HCT116 (cell line): ENCODE measurements at regions not wholly inside any gene's neighbourhood (a gene's known extent, or its start where the extent isn't known, plus 50 kb on each side); places are given as distances from the start of the nearest gene placed in this dataset.

Experiments used
- ATAC-seq: fragments of 200-7000 bp; cut with Tn5 transposase; 2 replicates; pipeline ENCODE4 v1.9.1; 2020; ENCODE audit warnings: mild to moderate bottlenecking, moderate library complexity
- BruUV-seq: library from RNA; stranded (reverse); fragments of 400-500 nt; replicated peaks from 2 replicates; lab custom pipeline; 2021; lab: Mats Ljungman, UMichigan
- CTCF ChIA-PET: fragments of 300-600 bp; sonication (Branson Sonifier 250); formaldehyde crosslinking; loops from one replicate; lab custom pipeline; 2021; ENCODE audit warnings: antibody characterized with exemption; lab: Charles Lee
- POLR2A ChIA-PET: fragments of 300-600, 350-600 bp; sonication (Branson Sonifier 250); formaldehyde crosslinking; loops from one replicate; lab custom pipeline; 2021; ENCODE audit warnings: antibody characterized with exemption; lab: Charles Lee
- RAD21 ChIA-PET, 2 experiments: fragments of 300-600 bp; sonication (Branson Sonifier 250); formaldehyde crosslinking; loops; one replicate each; lab custom pipeline; 2023; ENCODE audit warnings: low total read pairs in 2 of 2; ENCODE audit not compliant: uncharacterized antibody in 2 of 2, unreplicated experiment in 2 of 2, low non-redundant PET in 1 of 2; lab: Charles Lee
- DNase-seq: peaks from one replicate; pipeline ENCODE4 v3.0.0-alpha.2; 2010; ENCODE audit warnings: low read depth, low spot score
- H2AFZ ChIP-seq: fragments of 200-600 bp; shearing (Covaris generic), sonication (generic); 2 replicates; pipeline ENCODE4 v1.6.1; 2017; ENCODE audit warnings: low read depth, mixed run types, mixed read lengths, antibody characterized with exemption, low read length; ENCODE audit not compliant: poor library complexity, severe bottlenecking
- H3K27ac ChIP-seq: 2 replicates; pipeline ENCODE4 v1.5.1; 2012; ENCODE audit warnings: low read depth, low read length
- H3K27me3 ChIP-seq: fragments of 200-600 bp; sonication (generic); 2 replicates; pipeline ENCODE4 v1.6.1; 2016; ENCODE audit warnings: mixed run types, low read length, mixed read lengths; ENCODE audit not compliant: insufficient read depth
- H3K36me3 ChIP-seq, 2 experiments: fragments of 200-500 bp in 1 of 2; fragments of 200-600 bp in 1 of 2; sonication (Bioruptor generic) in 1 of 2; sonication (generic) in 1 of 2; 2 replicates each; pipeline versions ENCODE4 v1.5.1 to v1.6.1; 2014 to 2016; ENCODE audit warnings: low read length in 2 of 2, inconsistent platforms in 1 of 2, mixed read lengths in 1 of 2, mixed run types in 1 of 2; ENCODE audit not compliant: insufficient read depth in 2 of 2, control insufficient read depth in 1 of 2
- H3K4me1 ChIP-seq, 2 experiments: fragments of 200-600 bp in 1 of 2; sonication (generic) in 1 of 2; 2 replicates each; pipeline versions ENCODE4 v1.5.1 to v1.6.1; 2012 to 2017; ENCODE audit warnings: low read length in 2 of 2, inconsistent platforms in 1 of 2, mild to moderate bottlenecking in 1 of 2, mixed read lengths in 1 of 2, mixed run types in 1 of 2, moderate library complexity in 1 of 2; ENCODE audit not compliant: insufficient read depth in 2 of 2, control insufficient read depth in 1 of 2
- H3K4me2 ChIP-seq: fragments of 200-600 bp; sonication (generic); 2 replicates; pipeline ENCODE4 v1.6.1; 2017; ENCODE audit warnings: mixed run types, low read length, mixed read lengths
- H3K4me3 ChIP-seq, 2 experiments: fragments of 200-600 bp in 1 of 2; sonication (generic) in 1 of 2; replicated peaks in 1 of 2; 2 replicates each; pipeline ENCODE4 v1.5.1; 2011 to 2016; ENCODE audit warnings: low read length in 2 of 2, control low read depth in 1 of 2, low read depth in 1 of 2, mild to moderate bottlenecking in 1 of 2, mixed read lengths in 1 of 2, mixed run types in 1 of 2
- H3K79me2 ChIP-seq: fragments of 200-600 bp; sonication (generic); 2 replicates; pipeline ENCODE4 v1.6.1; 2017; ENCODE audit warnings: mild to moderate bottlenecking, mixed run types, low read length, moderate library complexity, mixed read lengths; ENCODE audit not compliant: insufficient read depth
- H3K9ac ChIP-seq: fragments of 200-600 bp; sonication (generic); 2 replicates; pipeline ENCODE4 v1.6.1; 2016; ENCODE audit warnings: low read length, mixed read lengths
- H3K9me2 ChIP-seq: fragments of 200-600 bp; sonication (generic), shearing (Covaris generic); 2 replicates; pipeline ENCODE4 v1.6.1; 2017; ENCODE audit warnings: mixed run types, mild to moderate bottlenecking, moderate library complexity; ENCODE audit not compliant: insufficient read depth
- H3K9me3 ChIP-seq, 2 experiments: fragments of 200-500 bp in 1 of 2; fragments of 200-600 bp in 1 of 2; sonication (Bioruptor generic) in 1 of 2; sonication (generic) in 1 of 2; 2 replicates each; pipeline ENCODE4 v1.6.1; 2014 to 2017; ENCODE audit warnings: low read length in 2 of 2, mixed read lengths in 2 of 2, inconsistent platforms in 1 of 2, low read depth in 1 of 2, mild to moderate bottlenecking in 1 of 2, mixed run types in 1 of 2, moderate library complexity in 1 of 2; ENCODE audit not compliant: control insufficient read depth in 1 of 2, insufficient read depth in 1 of 2
- H4K20me1 ChIP-seq: fragments of 200-600 bp; sonication (generic), shearing (Covaris generic); 2 replicates; pipeline ENCODE4 v1.6.1; 2017; ENCODE audit warnings: mixed run types, mild to moderate bottlenecking, moderate library complexity; ENCODE audit not compliant: insufficient read depth
- CBX3 ChIP-seq: IDR thresholded peaks from 2 replicates; pipeline ENCODE4 v1.6.1; 2012; ENCODE audit warnings: low read depth
- ELF1 ChIP-seq: IDR thresholded peaks from 2 replicates; pipeline ENCODE4 v1.6.1; 2012; ENCODE audit warnings: low read depth, borderline replicate concordance
- EZH2 ChIP-seq: fragments of 200-600 bp; sonication (generic); IDR thresholded peaks from 2 replicates; pipeline ENCODE4 v1.6.1; 2017; ENCODE audit warnings: antibody characterized with exemption, mixed run types
- EZH2phosphoT487 ChIP-seq: fragments of 200-600 bp; IDR thresholded peaks from 2 replicates; pipeline ENCODE4 v1.6.1; 2018; ENCODE audit warnings: antibody characterized with exemption, borderline replicate concordance
- JUND ChIP-seq: IDR thresholded peaks from 2 replicates; pipeline ENCODE4 v1.6.1; 2012
- POLR2AphosphoS5 ChIP-seq: IDR thresholded peaks from 2 replicates; pipeline ENCODE4 v1.6.1; 2011; ENCODE audit warnings: mild to moderate bottlenecking, low read depth, low read length, moderate library complexity
- SIN3A ChIP-seq: IDR thresholded peaks from 2 replicates; pipeline ENCODE4 v1.6.1; 2012; ENCODE audit warnings: low read depth
- SP1 ChIP-seq: IDR thresholded peaks from 2 replicates; pipeline ENCODE4 v1.6.1; 2012; ENCODE audit warnings: low read depth
- SRF ChIP-seq: IDR thresholded peaks from 2 replicates; pipeline ENCODE4 v1.6.1; 2012; ENCODE audit warnings: low read depth
- TCF7L2 ChIP-seq: IDR thresholded peaks from 2 replicates; pipeline ENCODE4 v1.7.0; 2011; ENCODE audit warnings: borderline replicate concordance, inconsistent platforms; ENCODE audit not compliant: insufficient read depth, insufficient read length; ENCODE audit errors: extremely low read depth
- YY1 ChIP-seq: IDR thresholded peaks from 2 replicates; pipeline ENCODE4 v1.6.1; 2011; ENCODE audit warnings: low read length, low read depth, moderate library complexity, mild to moderate bottlenecking; ENCODE audit not compliant: insufficient replicate concordance; ENCODE audit errors: extremely low read depth
- intact Hi-C: fragments of 100-400 bp; cut with micrococcal nuclease; formaldehyde crosslinking; loops from 2 replicates; pipeline ENCODE4 v1.10.0; 2022
- TF ChIP-seq, protein P1 (sequence below): IDR thresholded peaks from 2 replicates; pipeline ENCODE4 v1.6.1; 2012
- TF ChIP-seq, protein P2 (sequence below): IDR thresholded peaks from 2 replicates; pipeline ENCODE4 v1.6.1; 2011; ENCODE audit warnings: mild to moderate bottlenecking, low read length, moderate library complexity; ENCODE audit not compliant: insufficient replicate concordance; ENCODE audit errors: extremely low read depth
- TF ChIP-seq, protein P3 (sequence below): IDR thresholded peaks from 2 replicates; pipeline ENCODE4 v1.6.1; 2012; ENCODE audit warnings: low read depth
- TF ChIP-seq, protein P4 (sequence below): IDR thresholded peaks from 2 replicates; pipeline ENCODE4 v1.6.1; 2012
- TF ChIP-seq, protein P5 (sequence below), 3 experiments: fragments of 200-600 bp in 1 of 3; sonication (generic) in 1 of 3; IDR thresholded peaks in 2 of 3; conservative IDR thresholded peaks in 1 of 3; 2 replicates each; pipeline ENCODE4 v1.5.1; 2012 to 2017; ENCODE audit warnings: low read depth in 2 of 3, low read length in 2 of 3, antibody characterized with exemption in 1 of 3, borderline replicate concordance in 1 of 3, control low read depth in 1 of 3, mild to moderate bottlenecking in 1 of 3, mixed read lengths in 1 of 3, mixed run types in 1 of 3, moderate library complexity in 1 of 3; ENCODE audit not compliant: insufficient read depth in 1 of 3

DNA sequence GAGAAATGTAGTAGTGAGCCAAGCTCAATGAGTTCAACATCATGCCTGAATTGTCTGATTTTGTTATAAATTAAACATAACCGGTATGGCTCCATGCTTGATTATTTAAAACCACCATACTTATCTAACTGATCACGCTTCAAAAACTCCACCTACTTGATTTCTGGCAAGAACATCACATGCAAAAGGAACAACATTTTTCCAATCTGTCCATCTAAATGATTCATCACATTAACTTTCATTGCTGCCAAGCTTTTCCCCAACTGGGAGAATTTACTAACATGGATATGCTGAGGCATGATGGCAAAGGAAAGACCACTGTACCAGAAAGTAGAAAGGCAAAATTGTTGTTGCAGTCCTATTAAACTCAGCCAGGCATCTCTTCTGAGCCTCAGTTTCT, 286.8 kb downstream of the TRIB2 start:
- ChIA-PET POLR2A (no interaction called here), RAD21 (no interaction called here), CTCF (no interaction called here)
- TF ChIP-seq EZH2phosphoT487: no peak
- TF ChIP-seq, protein P1, sequence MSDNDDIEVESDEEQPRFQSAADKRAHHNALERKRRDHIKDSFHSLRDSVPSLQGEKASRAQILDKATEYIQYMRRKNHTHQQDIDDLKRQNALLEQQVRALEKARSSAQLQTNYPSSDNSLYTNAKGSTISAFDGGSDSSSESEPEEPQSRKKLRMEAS: no peak
- TF ChIP-seq ELF1: no peak
- TF ChIP-seq SIN3A: no peak
- TF ChIP-seq CBX3: no peak
- TF ChIP-seq, protein P2, sequence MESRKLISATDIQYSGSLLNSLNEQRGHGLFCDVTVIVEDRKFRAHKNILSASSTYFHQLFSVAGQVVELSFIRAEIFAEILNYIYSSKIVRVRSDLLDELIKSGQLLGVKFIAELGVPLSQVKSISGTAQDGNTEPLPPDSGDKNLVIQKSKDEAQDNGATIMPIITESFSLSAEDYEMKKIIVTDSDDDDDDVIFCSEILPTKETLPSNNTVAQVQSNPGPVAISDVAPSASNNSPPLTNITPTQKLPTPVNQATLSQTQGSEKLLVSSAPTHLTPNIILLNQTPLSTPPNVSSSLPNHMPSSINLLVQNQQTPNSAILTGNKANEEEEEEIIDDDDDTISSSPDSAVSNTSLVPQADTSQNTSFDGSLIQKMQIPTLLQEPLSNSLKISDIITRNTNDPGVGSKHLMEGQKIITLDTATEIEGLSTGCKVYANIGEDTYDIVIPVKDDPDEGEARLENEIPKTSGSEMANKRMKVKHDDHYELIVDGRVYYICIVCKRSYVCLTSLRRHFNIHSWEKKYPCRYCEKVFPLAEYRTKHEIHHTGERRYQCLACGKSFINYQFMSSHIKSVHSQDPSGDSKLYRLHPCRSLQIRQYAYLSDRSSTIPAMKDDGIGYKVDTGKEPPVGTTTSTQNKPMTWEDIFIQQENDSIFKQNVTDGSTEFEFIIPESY: no peak
- TF ChIP-seq SP1: no peak
- TF ChIP-seq YY1: no peak
- TF ChIP-seq, protein P3, sequence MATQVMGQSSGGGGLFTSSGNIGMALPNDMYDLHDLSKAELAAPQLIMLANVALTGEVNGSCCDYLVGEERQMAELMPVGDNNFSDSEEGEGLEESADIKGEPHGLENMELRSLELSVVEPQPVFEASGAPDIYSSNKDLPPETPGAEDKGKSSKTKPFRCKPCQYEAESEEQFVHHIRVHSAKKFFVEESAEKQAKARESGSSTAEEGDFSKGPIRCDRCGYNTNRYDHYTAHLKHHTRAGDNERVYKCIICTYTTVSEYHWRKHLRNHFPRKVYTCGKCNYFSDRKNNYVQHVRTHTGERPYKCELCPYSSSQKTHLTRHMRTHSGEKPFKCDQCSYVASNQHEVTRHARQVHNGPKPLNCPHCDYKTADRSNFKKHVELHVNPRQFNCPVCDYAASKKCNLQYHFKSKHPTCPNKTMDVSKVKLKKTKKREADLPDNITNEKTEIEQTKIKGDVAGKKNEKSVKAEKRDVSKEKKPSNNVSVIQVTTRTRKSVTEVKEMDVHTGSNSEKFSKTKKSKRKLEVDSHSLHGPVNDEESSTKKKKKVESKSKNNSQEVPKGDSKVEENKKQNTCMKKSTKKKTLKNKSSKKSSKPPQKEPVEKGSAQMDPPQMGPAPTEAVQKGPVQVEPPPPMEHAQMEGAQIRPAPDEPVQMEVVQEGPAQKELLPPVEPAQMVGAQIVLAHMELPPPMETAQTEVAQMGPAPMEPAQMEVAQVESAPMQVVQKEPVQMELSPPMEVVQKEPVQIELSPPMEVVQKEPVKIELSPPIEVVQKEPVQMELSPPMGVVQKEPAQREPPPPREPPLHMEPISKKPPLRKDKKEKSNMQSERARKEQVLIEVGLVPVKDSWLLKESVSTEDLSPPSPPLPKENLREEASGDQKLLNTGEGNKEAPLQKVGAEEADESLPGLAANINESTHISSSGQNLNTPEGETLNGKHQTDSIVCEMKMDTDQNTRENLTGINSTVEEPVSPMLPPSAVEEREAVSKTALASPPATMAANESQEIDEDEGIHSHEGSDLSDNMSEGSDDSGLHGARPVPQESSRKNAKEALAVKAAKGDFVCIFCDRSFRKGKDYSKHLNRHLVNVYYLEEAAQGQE: no peak
- TF ChIP-seq, protein P4, sequence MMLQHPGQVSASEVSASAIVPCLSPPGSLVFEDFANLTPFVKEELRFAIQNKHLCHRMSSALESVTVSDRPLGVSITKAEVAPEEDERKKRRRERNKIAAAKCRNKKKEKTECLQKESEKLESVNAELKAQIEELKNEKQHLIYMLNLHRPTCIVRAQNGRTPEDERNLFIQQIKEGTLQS: no peak
- no peak for TF ChIP-seq SRF
- TF ChIP-seq POLR2AphosphoS5: no peak
- TF ChIP-seq, protein P5, sequence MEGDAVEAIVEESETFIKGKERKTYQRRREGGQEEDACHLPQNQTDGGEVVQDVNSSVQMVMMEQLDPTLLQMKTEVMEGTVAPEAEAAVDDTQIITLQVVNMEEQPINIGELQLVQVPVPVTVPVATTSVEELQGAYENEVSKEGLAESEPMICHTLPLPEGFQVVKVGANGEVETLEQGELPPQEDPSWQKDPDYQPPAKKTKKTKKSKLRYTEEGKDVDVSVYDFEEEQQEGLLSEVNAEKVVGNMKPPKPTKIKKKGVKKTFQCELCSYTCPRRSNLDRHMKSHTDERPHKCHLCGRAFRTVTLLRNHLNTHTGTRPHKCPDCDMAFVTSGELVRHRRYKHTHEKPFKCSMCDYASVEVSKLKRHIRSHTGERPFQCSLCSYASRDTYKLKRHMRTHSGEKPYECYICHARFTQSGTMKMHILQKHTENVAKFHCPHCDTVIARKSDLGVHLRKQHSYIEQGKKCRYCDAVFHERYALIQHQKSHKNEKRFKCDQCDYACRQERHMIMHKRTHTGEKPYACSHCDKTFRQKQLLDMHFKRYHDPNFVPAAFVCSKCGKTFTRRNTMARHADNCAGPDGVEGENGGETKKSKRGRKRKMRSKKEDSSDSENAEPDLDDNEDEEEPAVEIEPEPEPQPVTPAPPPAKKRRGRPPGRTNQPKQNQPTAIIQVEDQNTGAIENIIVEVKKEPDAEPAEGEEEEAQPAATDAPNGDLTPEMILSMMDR (IDR thresholded peaks at IDR 0.05 in 2 of 3, conservative IDR thresholded peaks at IDR 0.05 in 1 of 3; ENCODE audit: borderline replicate concordance in 1 of 3, insufficient read depth in 1 of 3, low read depth in 2 of 3, low read length in 2 of 3): no peak
- TF ChIP-seq TCF7L2: no peak
- TF ChIP-seq JUND: no peak
- no peak for TF ChIP-seq EZH2
- Histone ChIP-seq H3K9me3 (no peaks in the 10 kb centered on the region), H3K9me2 (no peaks in the 10 kb centered on the region), H3K4me1 (peaks cover 0 to 3% of the 10 kb centered on the region in 2 experiments; a peak in 2 of 4 replicates), H4K20me1 (no peaks in the 10 kb centered on the region), H3K27ac (no peak overlapping the region), H3K36me3 (no peaks in the 10 kb centered on the region), H3K9ac (no peak overlapping the region), H3K79me2 (no peaks in the 10 kb centered on the region), H3K4me2 (no peak overlapping the region), H3K4me3 (no peak overlapping the region), H3K27me3 (no peaks in the 10 kb centered on the region), H2AFZ (no peak overlapping the region)
- DNase-seq (no peak), ATAC-seq (no peak)
- intact Hi-C loops: loop anchor here (5.0 to 10.0 kb wide), 2 partner anchors 71 to 1139 kb away; no protein-coding TSS in a partner anchor
- BruUV-seq: no TSS peak
